HL-60 (cell line): ENCODE measurements at regions not wholly inside any gene's neighbourhood (a gene's known extent, or its start where the extent isn't known, plus 50 kb on each side); places are given as distances from the start of the nearest gene placed in this dataset.

Source experiments
- DNase-seq, 2 experiments: peaks; one replicate each; pipeline ENCODE4 v3.0.0-alpha.2; 2010 to 2020; ENCODE audit warnings: low read depth in 1 of 2, low spot score in 1 of 2
- H3K27ac ChIP-seq: fragments of 250-450 bp; sonication (Bioruptor Pico); replicated peaks from 2 replicates; pipeline ENCODE4 v1.5.1; 2020; ENCODE audit warnings: mild to moderate bottlenecking, moderate library complexity
- H3K27me3 ChIP-seq: fragments of 250-450 bp; sonication (Bioruptor Pico); 2 replicates; pipeline ENCODE4 v1.5.1; 2021; ENCODE audit warnings: mild to moderate bottlenecking, moderate library complexity; ENCODE audit not compliant: insufficient read depth, poor library complexity, severe bottlenecking
- H3K4me3 ChIP-seq: replicated peaks from 2 replicates; pipeline ENCODE4 v1.5.1; 2011; ENCODE audit warnings: mild to moderate bottlenecking, control low read depth, low read length; ENCODE audit not compliant: insufficient read depth
- GABPA ChIP-seq: IDR thresholded peaks from 2 replicates; pipeline ENCODE4 v1.6.1; 2012; ENCODE audit warnings: low read depth
- POLR2AphosphoS5 ChIP-seq: IDR thresholded peaks from 2 replicates; pipeline ENCODE4 v1.6.1; 2012; ENCODE audit warnings: low read depth
- REST ChIP-seq: IDR thresholded peaks from 2 replicates; pipeline ENCODE4 v1.6.1; 2012; ENCODE audit warnings: low read depth; ENCODE audit not compliant: insufficient replicate concordance
- SPI1 ChIP-seq: IDR thresholded peaks from 2 replicates; pipeline ENCODE4 v1.6.1; 2012; ENCODE audit warnings: low read depth, mild to moderate bottlenecking, borderline replicate concordance
- TF ChIP-seq, protein P1 (sequence below): IDR thresholded peaks from one replicate; pipeline ENCODE4 v1.5.1; 2011; ENCODE audit warnings: low read length, control low read depth, inconsistent platforms; ENCODE audit not compliant: insufficient read depth

- Histone ChIP-seq H3K4me3 (no peak overlapping the region), H3K27me3 (no peaks in the 10 kb centered on the region), H3K27ac (no peak overlapping the region)
- DNase-seq = no peak
- TF ChIP-seq POLR2AphosphoS5 (no peak), SPI1 (no peak), GABPA (no peak), REST (no peak)
- TF ChIP-seq, protein P1, sequence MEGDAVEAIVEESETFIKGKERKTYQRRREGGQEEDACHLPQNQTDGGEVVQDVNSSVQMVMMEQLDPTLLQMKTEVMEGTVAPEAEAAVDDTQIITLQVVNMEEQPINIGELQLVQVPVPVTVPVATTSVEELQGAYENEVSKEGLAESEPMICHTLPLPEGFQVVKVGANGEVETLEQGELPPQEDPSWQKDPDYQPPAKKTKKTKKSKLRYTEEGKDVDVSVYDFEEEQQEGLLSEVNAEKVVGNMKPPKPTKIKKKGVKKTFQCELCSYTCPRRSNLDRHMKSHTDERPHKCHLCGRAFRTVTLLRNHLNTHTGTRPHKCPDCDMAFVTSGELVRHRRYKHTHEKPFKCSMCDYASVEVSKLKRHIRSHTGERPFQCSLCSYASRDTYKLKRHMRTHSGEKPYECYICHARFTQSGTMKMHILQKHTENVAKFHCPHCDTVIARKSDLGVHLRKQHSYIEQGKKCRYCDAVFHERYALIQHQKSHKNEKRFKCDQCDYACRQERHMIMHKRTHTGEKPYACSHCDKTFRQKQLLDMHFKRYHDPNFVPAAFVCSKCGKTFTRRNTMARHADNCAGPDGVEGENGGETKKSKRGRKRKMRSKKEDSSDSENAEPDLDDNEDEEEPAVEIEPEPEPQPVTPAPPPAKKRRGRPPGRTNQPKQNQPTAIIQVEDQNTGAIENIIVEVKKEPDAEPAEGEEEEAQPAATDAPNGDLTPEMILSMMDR = no peak
These were observed 124.6 kb upstream of the BCL2L14 start for GRCh38 chr12:11946161-11946560.

DNA sequence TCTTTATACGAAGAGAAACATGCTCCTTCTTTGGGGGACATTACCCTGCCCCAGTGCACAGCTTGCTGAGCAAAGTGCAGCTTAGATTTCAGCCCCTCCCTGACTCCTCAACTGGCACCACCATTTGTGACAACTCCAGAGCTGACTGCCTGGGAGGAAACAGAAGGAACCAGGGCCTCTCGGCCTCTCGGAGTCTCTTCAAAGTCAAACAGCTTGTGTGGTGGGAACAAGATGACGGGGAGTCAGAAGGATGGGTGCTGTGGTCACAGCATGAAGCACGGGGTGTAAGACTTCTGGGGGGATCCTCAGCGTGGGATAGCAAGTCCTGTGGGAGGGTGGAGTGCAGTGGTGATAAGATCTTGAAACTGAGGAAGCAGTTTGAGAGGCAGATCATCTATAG, 123.5 kb upstream of the BCL2L14 start:
- Histone ChIP-seq H3K27me3 (no peaks in the 10 kb centered on the region), H3K4me3 (no peak overlapping the region), H3K27ac (no peak overlapping the region)
- TF ChIP-seq POLR2AphosphoS5 = no peak
- TF ChIP-seq, protein P1 = no peak
- no peak for TF ChIP-seq REST
- no peak for DNase-seq

DNA sequence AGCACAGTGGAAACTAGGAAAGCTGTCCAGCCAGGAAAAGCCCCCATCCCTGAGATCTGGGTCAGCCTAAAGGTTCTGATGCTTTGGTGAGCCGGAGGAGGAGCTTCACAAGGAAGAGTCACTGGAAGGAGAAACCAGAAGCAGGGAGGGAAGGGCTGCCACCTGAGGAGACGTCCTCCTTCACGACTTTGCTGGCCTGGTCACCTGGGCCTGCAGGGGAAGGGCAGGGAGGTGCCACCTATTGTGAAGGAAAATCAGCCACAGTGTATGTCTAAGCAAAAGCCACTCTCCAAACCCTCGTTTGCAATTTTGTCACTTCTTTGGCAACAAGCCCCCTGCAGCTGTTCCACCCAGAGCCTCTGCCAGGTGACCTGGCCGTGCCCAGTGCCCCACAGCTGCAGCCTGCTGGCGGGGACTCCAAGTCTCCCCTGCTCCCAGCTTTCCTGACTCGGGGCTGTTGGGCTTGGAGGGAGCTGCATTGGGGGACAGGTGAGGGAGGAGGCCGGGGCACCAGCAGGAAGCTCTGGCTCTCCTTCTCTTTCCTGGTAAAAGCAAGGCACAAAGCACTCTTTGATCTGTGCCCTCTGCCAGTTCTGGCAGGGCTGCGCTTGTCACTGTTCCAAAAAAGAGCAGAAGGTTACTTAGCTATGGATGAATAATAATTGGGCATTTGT, 120.9 kb upstream of the BCL2L14 start:
- no peaks in the 10 kb centered on the region for H3K27me3 ChIP-seq
- H3K4me3 ChIP-seq = no peak overlapping the region
- DNase-seq = no peak
- TF ChIP-seq POLR2AphosphoS5 (no peak), REST (no peak), SPI1 (no peak), GABPA (no peak)
- TF ChIP-seq, protein P1 = no peak
- no peak overlapping the region for H3K27ac ChIP-seq
